GM12878 (cell line): ENCODE measurements at regions not wholly inside any gene's neighbourhood (a gene's known extent, or its start where the extent isn't known, plus 50 kb on each side); places are given as distances from the start of the nearest gene placed in this dataset.

ENCODE experiments used
- ATAC-seq: fragments of 200-7000 bp; cut with Tn5 transposase; 3 replicates; pipeline ENCODE4 v1.9.1; 2020; ENCODE audit warnings: mild to moderate bottlenecking, moderate library complexity
- BruUV-seq: library from RNA; stranded (reverse); fragments of 400-500 nt; replicated peaks from 2 replicates; lab custom pipeline; 2021; lab: Mats Ljungman, UMichigan
- CTCF ChIA-PET: fragments of 300-600 bp; sonication (Branson Sonifier 250); formaldehyde crosslinking; extraction: SDS; loops from one replicate; lab custom pipeline; 2021; ENCODE audit warnings: inconsistent platforms; lab: Yijun Ruan, JAX
- POLR2A ChIA-PET: fragments of 350-600 bp; formaldehyde crosslinking; extraction: SDS; loops from one replicate; lab custom pipeline; 2021; ENCODE audit warnings: inconsistent platforms; lab: Charles Lee
- RAD21 ChIA-PET: fragments of 300-600 bp; sonication (Branson Sonifier 250); formaldehyde crosslinking; loops from one replicate; lab custom pipeline; 2023; ENCODE audit warnings: antibody characterized with exemption; ENCODE audit not compliant: unreplicated experiment; lab: Charles Lee
- SMC1A ChIA-PET: fragments of 300-600 bp; sonication (Branson Sonifier 250); formaldehyde crosslinking; loops from one replicate; lab custom pipeline; 2023; ENCODE audit not compliant: unreplicated experiment, uncharacterized antibody; lab: Charles Lee
- DNase-seq: peaks from one replicate; pipeline ENCODE4 v3.0.0-alpha.2; 2011; ENCODE audit warnings: low read depth, low spot score
- FAIRE-seq: peaks from 3 replicates; lab custom pipeline; 2011; peaks lifted over from hg19 to GRCh38; lab: Jason Lieb, UNC
- H2AFZ ChIP-seq: 2 replicates; pipeline ENCODE4 v1.6.0; 2011; ENCODE audit warnings: low read depth, low read length, control low read depth; ENCODE audit not compliant: control insufficient read depth
- H3K27ac ChIP-seq: 2 replicates; pipeline ENCODE4 v1.5.1; 2011; ENCODE audit warnings: control low read depth; ENCODE audit not compliant: control insufficient read depth, insufficient read depth
- H3K27me3 ChIP-seq, 2 experiments: replicated peaks in 1 of 2; 2 replicates each; pipeline versions ENCODE4 v1.6.0 to v1.6.1; 2011; ENCODE audit warnings: low read length in 1 of 2; ENCODE audit not compliant: control insufficient read depth in 2 of 2, insufficient read depth in 2 of 2
- H3K36me3 ChIP-seq, 2 experiments: 2 replicates each; pipeline ENCODE4 v1.5.1; 2011; ENCODE audit warnings: low read length in 1 of 2; ENCODE audit not compliant: control insufficient read depth in 2 of 2, insufficient read depth in 2 of 2
- H3K4me1 ChIP-seq: 2 replicates; pipeline ENCODE4 v1.6.1; 2011; ENCODE audit warnings: mild to moderate bottlenecking, low read length, moderate library complexity, mixed read lengths; ENCODE audit not compliant: control insufficient read depth, insufficient read depth
- H3K4me2 ChIP-seq: 2 replicates; pipeline ENCODE4 v1.6.0; 2011; ENCODE audit warnings: control low read depth; ENCODE audit not compliant: control insufficient read depth, insufficient read depth
- H3K4me3 ChIP-seq: fragments of 200-600 bp; sonication (generic); 2 replicates; pipeline ENCODE4 v1.5.1; 2016
- H3K79me2 ChIP-seq: 2 replicates; pipeline ENCODE4 v1.6.0; 2011; ENCODE audit warnings: low read length; ENCODE audit not compliant: control insufficient read depth, insufficient read depth
- H3K9ac ChIP-seq: 2 replicates; pipeline ENCODE4 v1.8.0; 2011; ENCODE audit warnings: low read length, control low read depth, mixed read lengths; ENCODE audit not compliant: control insufficient read depth, insufficient read depth
- H3K9me3 ChIP-seq: replicated peaks from 3 replicates; pipeline ENCODE4 v1.5.1; 2011; ENCODE audit warnings: mild to moderate bottlenecking, low read length; ENCODE audit not compliant: control insufficient read depth, insufficient read depth
- H4K20me1 ChIP-seq: 2 replicates; pipeline ENCODE4 v1.6.0; 2011; ENCODE audit not compliant: control insufficient read depth, insufficient read depth
- BMI1 ChIP-seq: fragments of 450-650 bp; IDR thresholded peaks from 2 replicates; pipeline ENCODE4 v1.6.1; 2016; ENCODE audit warnings: mild to moderate bottlenecking, moderate library complexity, borderline replicate concordance
- FOXM1 ChIP-seq: IDR thresholded peaks from 2 replicates; pipeline ENCODE4 v1.6.1; 2012; ENCODE audit warnings: low read depth, mild to moderate bottlenecking, inconsistent platforms, low read length, moderate library complexity
- IRF4 ChIP-seq: IDR thresholded peaks from 2 replicates; pipeline ENCODE4 v1.6.1; 2011; ENCODE audit warnings: low read depth, low read length
- NFYA ChIP-seq: IDR thresholded peaks from 2 replicates; pipeline ENCODE4 v1.6.1; 2011; ENCODE audit warnings: low read depth, mild to moderate bottlenecking, low read length, improper control_type of control experiment, borderline replicate concordance
- YY1 ChIP-seq: IDR thresholded peaks from 2 replicates; pipeline ENCODE4 v1.6.1; 2011; ENCODE audit warnings: low read depth, mild to moderate bottlenecking, low read length
- ZNF217 ChIP-seq: fragments of 450-650 bp; IDR thresholded peaks from 2 replicates; pipeline ENCODE4 v1.6.1; 2017; ENCODE audit warnings: antibody characterized with exemption, mild to moderate bottlenecking
- ZZZ3 ChIP-seq: IDR thresholded peaks from 2 replicates; pipeline ENCODE4 v1.6.1; 2011; ENCODE audit warnings: low read depth; ENCODE audit not compliant: control insufficient read depth, insufficient read length
- WGBS: methylation state at CpG from one replicate; pipeline ENCODE4 v1.1.6; 2016; ENCODE audit warnings: low lambda C conversion rate; ENCODE audit not compliant: insufficient replicate concordance, insufficient coverage; ENCODE audit errors: missing lambda C conversion rate; 5-methylcytosine and 5-hydroxymethylcytosine counted together
- in situ Hi-C: fragments of 300-500 bp; cut with MboI; formaldehyde crosslinking; loops from 9 replicates; pipeline ENCODE4 v1.14.3; 2018; ENCODE audit warnings: mixed read lengths
- intact Hi-C: fragments of 100-400 bp; cut with micrococcal nuclease; formaldehyde crosslinking; loops from one replicate; pipeline ENCODE4 v1.14.2; 2022; ENCODE audit not compliant: unreplicated experiment
- TF ChIP-seq, protein P1 (sequence below): fragments of 450-650 bp; IDR thresholded peaks from 2 replicates; pipeline ENCODE4 v1.6.1; 2017; ENCODE audit warnings: borderline replicate concordance
- TF ChIP-seq, protein P2 (sequence below), 3 experiments: IDR thresholded peaks in 2 of 3; conservative IDR thresholded peaks in 1 of 3; 2 replicates each; pipeline ENCODE4 v1.5.1; 2011; ENCODE audit warnings: low read depth in 3 of 3, low read length in 3 of 3, mild to moderate bottlenecking in 3 of 3, control low read depth in 2 of 3, moderate library complexity in 2 of 3, inconsistent platforms in 1 of 3, mixed read lengths in 1 of 3; ENCODE audit not compliant: control insufficient read depth in 2 of 3, insufficient read depth in 1 of 3; ENCODE audit errors: extremely low read depth in 1 of 3
- TF ChIP-seq, protein P3 (sequence below): fragments of 450-650 bp; formaldehyde crosslinking; IDR thresholded peaks from 2 replicates; pipeline ENCODE4 v1.5.0; 2022; ENCODE audit warnings: mild to moderate bottlenecking, missing genetic modification characterization
- TF ChIP-seq, protein P4 (sequence below): IDR thresholded peaks from 2 replicates; pipeline ENCODE4 v1.6.1; 2012; ENCODE audit warnings: low read length, inconsistent platforms

DNA sequence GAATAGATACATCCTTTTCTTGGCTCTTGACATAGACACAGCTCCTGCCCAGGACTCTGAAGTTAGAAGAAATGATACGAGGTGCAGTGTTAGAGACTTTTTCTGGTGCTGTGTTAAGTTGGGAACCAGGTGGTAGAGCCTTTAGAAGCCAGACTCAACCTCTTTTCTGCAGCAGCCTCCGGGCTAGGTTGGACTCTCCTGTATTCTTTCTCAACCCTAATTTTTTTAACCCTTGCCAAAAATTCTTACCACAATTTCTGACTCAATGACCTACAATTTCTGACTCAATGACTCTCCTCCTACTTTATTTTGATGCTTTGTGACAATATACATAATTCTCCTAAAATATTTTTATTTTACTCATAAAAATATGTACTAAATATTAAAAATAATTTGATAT is 127.4 kb upstream of the PRL start (continued):
- no peak for TF ChIP-seq NFYA
- TF ChIP-seq ZZZ3, result no peak

DNA sequence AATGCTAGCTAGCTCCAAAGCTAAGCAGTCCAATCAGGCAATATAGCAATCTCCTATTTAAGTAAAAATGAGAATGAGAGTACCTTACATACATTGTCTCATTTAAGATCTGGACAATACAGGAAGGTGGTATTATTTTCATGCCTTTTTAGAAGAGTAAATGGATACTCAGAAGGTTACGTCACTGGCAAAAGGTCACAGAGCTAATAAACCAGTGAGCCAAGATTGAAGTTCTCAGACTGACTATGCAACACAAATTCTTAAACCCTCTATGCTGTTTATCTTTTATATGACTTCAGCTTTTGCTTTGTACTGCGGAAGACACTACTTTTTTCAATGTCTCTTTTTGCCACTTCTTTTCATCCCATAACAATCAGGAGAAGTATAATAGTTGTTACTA is 135.2 kb upstream of the PRL start:
- no peak for TF ChIP-seq ZNF217
- TF ChIP-seq, protein P1, sequence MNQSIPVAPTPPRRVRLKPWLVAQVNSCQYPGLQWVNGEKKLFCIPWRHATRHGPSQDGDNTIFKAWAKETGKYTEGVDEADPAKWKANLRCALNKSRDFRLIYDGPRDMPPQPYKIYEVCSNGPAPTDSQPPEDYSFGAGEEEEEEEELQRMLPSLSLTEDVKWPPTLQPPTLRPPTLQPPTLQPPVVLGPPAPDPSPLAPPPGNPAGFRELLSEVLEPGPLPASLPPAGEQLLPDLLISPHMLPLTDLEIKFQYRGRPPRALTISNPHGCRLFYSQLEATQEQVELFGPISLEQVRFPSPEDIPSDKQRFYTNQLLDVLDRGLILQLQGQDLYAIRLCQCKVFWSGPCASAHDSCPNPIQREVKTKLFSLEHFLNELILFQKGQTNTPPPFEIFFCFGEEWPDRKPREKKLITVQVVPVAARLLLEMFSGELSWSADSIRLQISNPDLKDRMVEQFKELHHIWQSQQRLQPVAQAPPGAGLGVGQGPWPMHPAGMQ, result no peak
- TF ChIP-seq, protein P2, sequence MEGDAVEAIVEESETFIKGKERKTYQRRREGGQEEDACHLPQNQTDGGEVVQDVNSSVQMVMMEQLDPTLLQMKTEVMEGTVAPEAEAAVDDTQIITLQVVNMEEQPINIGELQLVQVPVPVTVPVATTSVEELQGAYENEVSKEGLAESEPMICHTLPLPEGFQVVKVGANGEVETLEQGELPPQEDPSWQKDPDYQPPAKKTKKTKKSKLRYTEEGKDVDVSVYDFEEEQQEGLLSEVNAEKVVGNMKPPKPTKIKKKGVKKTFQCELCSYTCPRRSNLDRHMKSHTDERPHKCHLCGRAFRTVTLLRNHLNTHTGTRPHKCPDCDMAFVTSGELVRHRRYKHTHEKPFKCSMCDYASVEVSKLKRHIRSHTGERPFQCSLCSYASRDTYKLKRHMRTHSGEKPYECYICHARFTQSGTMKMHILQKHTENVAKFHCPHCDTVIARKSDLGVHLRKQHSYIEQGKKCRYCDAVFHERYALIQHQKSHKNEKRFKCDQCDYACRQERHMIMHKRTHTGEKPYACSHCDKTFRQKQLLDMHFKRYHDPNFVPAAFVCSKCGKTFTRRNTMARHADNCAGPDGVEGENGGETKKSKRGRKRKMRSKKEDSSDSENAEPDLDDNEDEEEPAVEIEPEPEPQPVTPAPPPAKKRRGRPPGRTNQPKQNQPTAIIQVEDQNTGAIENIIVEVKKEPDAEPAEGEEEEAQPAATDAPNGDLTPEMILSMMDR (IDR thresholded peaks at IDR 0.05 in 2 of 3, conservative IDR thresholded peaks at IDR 0.05 in 1 of 3; ENCODE audit: control insufficient read depth in 2 of 3, extremely low read depth in 1 of 3, insufficient read depth in 1 of 3, low read depth in 3 of 3, low read length in 3 of 3), result no peak
- TF ChIP-seq, protein P3, sequence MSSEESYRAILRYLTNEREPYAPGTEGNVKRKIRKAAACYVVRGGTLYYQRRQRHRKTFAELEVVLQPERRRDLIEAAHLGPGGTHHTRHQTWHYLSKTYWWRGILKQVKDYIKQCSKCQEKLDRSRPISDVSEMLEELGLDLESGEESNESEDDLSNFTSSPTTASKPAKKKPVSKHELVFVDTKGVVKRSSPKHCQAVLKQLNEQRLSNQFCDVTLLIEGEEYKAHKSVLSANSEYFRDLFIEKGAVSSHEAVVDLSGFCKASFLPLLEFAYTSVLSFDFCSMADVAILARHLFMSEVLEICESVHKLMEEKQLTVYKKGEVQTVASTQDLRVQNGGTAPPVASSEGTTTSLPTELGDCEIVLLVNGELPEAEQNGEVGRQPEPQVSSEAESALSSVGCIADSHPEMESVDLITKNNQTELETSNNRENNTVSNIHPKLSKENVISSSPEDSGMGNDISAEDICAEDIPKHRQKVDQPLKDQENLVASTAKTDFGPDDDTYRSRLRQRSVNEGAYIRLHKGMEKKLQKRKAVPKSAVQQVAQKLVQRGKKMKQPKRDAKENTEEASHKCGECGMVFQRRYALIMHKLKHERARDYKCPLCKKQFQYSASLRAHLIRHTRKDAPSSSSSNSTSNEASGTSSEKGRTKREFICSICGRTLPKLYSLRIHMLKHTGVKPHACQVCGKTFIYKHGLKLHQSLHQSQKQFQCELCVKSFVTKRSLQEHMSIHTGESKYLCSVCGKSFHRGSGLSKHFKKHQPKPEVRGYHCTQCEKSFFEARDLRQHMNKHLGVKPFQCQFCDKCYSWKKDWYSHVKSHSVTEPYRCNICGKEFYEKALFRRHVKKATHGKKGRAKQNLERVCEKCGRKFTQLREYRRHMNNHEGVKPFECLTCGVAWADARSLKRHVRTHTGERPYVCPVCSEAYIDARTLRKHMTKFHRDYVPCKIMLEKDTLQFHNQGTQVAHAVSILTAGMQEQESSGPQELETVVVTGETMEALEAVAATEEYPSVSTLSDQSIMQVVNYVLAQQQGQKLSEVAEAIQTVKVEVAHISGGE (CRISPR knock-in tag), result no peak
- TF ChIP-seq BMI1, result no peak
- TF ChIP-seq IRF4, result no peak
- no peak for TF ChIP-seq FOXM1
- no peak for TF ChIP-seq YY1
- TF ChIP-seq, protein P4, sequence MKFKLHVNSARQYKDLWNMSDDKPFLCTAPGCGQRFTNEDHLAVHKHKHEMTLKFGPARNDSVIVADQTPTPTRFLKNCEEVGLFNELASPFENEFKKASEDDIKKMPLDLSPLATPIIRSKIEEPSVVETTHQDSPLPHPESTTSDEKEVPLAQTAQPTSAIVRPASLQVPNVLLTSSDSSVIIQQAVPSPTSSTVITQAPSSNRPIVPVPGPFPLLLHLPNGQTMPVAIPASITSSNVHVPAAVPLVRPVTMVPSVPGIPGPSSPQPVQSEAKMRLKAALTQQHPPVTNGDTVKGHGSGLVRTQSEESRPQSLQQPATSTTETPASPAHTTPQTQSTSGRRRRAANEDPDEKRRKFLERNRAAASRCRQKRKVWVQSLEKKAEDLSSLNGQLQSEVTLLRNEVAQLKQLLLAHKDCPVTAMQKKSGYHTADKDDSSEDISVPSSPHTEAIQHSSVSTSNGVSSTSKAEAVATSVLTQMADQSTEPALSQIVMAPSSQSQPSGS, result no peak
- no peaks in the 10 kb centered on the region for H3K4me1 ChIP-seq
- in situ Hi-C loops, result no loop called here
- CTCF ChIA-PET, result interaction anchor here (0.5 kb wide), 1 partner anchor 287 kb away, joined by 3 read pairs; no protein-coding TSS in a partner anchor
- RAD21 ChIA-PET, result no interaction called here
- H3K9ac ChIP-seq, result no peak overlapping the region
- no peaks in the 10 kb centered on the region for H3K36me3 ChIP-seq
- H3K27me3 ChIP-seq, result no peaks in the 10 kb centered on the region
- BruUV-seq, result no TSS peak
- H2AFZ ChIP-seq, result no peak overlapping the region
- 100% methylated on average over 2 of the region's 2 CpGs for WGBS
- no peaks in the 10 kb centered on the region; the same call in 2 of the 3 replicates for H3K9me3 ChIP-seq
- no peak for DNase-seq
- no peak overlapping the region for H3K4me3 ChIP-seq
- no peak overlapping the region for H3K27ac ChIP-seq
- FAIRE-seq, result no peak
- H3K79me2 ChIP-seq, result no peaks in the 10 kb centered on the region
- POLR2A ChIA-PET, result no interaction called here
- no peaks in the 10 kb centered on the region for H4K20me1 ChIP-seq
- no peak for ATAC-seq
- SMC1A ChIA-PET, result interaction anchor here (0.6 to 1.4 kb wide), 3 partner anchors 23 to 725 kb away, joined by 3 to 4 read pairs (median 4); no protein-coding TSS in a partner anchor
- H3K4me2 ChIP-seq, result no peak overlapping the region
- intact Hi-C loops, result no loop called here
